Central memory CD8-positive, alpha-beta T cell (primary cell): ENCODE measurements at regions not wholly inside any gene's neighbourhood (a gene's known extent, or its start where the extent isn't known, plus 50 kb on each side); places are given as distances from the start of the nearest gene placed in this dataset.
"Not testable (repeated sequence)": the region's sequence is repeated elsewhere in the genome, so short reads cannot be mapped to it uniquely, and the experiment has no call there.

Source experiments
- ATAC-seq: fragments of 150-1000 bp; cut with Tn5 transposase; replicated peaks from 2 replicates; pipeline ENCODE4 v1.10.0; 2022; ENCODE audit warnings: mild to moderate bottlenecking, moderate FRiP score, moderate number of reproducible peaks; ENCODE audit not compliant: poor library complexity, severe bottlenecking; ENCODE audit errors: extremely low read depth
- DNase-seq, 2 donors: peaks; one replicate each; pipeline ENCODE4 v3.0.0; 2021; ENCODE audit warnings: low spot score in 2 of 2
- H3K27ac Mint-ChIP-seq: one replicate; pipeline ENCODE4 v1.8.0; 2022; ENCODE audit warnings: low read depth, mild to moderate bottlenecking, moderate library complexity, mixed read lengths
- H3K27me3 Mint-ChIP-seq: one replicate; pipeline ENCODE4 v1.8.0; 2022; ENCODE audit warnings: mixed read lengths
- H3K36me3 Mint-ChIP-seq: one replicate; pipeline ENCODE4 v1.8.0; 2022; ENCODE audit warnings: mild to moderate bottlenecking, moderate library complexity, mixed read lengths; ENCODE audit not compliant: insufficient read depth
- H3K4me1 Mint-ChIP-seq: one replicate; pipeline ENCODE4 v1.8.0; 2022; ENCODE audit warnings: mixed read lengths
- H3K4me3 Mint-ChIP-seq: one replicate; pipeline ENCODE4 v1.8.0; 2022; ENCODE audit warnings: mild to moderate bottlenecking, moderate library complexity, mixed read lengths
- H3K9me3 Mint-ChIP-seq: one replicate; pipeline ENCODE4 v1.8.0; 2022; ENCODE audit warnings: mixed read lengths

DNA sequence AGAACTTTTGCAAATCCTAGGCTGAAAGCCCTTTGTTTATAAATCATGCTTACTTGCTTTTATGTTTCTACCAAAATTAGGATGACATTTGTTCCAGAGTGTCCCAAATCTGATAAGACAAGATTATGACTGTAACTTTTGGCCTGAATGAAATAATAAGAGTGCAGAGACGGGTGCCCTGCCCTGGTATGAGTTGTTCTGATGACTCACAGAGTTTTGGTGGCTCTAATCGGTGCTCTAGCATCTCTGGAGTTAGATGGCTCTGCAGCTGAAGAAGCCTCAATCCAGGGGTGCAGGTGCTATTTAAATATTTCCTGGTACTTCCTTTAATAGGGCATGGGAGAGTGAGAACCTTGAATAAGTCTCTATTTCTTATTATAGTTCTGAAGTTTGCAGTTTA lies 102.2 kb upstream of the ELMO1 start:
- Mint-ChIP-seq H3K4me3 (no peak overlapping the region), H3K36me3 (no peaks in the 10 kb centered on the region), H3K27me3 (peaks cover 42% of the 10 kb centered on the region), H3K27ac (no peak overlapping the region), H3K4me1 (no peaks in the 10 kb centered on the region), H3K9me3 (no peaks in the 10 kb centered on the region)
- no peak for DNase-seq
- ATAC-seq, result no peak

DNA sequence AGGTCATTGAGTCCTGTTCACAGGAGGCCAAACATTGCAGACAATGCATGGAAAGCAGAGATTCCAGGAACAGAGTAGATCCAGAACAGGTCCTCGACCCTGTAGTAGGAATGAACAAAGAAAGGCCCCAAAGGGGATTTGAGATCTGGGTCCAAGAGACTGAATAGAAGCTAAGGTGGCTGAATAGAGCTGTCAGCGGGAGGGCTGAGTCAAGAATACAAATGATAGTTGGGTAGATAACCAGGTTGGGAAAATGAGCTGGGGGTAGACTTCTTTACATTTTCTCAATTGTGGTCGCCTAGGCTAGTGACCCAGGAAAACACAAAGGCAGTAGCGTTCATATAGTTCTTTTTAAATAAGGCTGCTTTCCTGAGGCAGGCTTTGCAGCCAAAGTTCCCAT lies 103.4 kb upstream of the ELMO1 start:
- DNase-seq, result no peak
- no peak for ATAC-seq
- Mint-ChIP-seq H3K9me3 (no peaks in the 10 kb centered on the region), H3K27ac (no peak overlapping the region), H3K4me3 (no peak overlapping the region), H3K4me1 (no peaks in the 10 kb centered on the region), H3K27me3 (peaks cover 42% of the 10 kb centered on the region), H3K36me3 (no peaks in the 10 kb centered on the region)

GRCh38 chr7:37552439-37552838 lies 103.8 kb upstream of the ELMO1 start:
- not testable (repeated sequence) for ATAC-seq, H3K4me1 Mint-ChIP-seq, H3K9me3 Mint-ChIP-seq, DNase-seq, H3K4me3 Mint-ChIP-seq, H3K27ac Mint-ChIP-seq, H3K36me3 Mint-ChIP-seq
- peaks cover 42% of the 10 kb centered on the region for H3K27me3 Mint-ChIP-seq

GRCh38 chr7:37555528-37555927 lies 106.9 kb upstream of the ELMO1 start:
- Mint-ChIP-seq H3K27me3 (peaks cover 26% of the 10 kb centered on the region), H3K9me3 (no peaks in the 10 kb centered on the region), H3K36me3 (no peaks in the 10 kb centered on the region), H3K4me1 (peaks cover 5% of the 10 kb centered on the region), H3K27ac (no peak overlapping the region), H3K4me3 (no peak overlapping the region)
- DNase-seq, result no peak
- no peak for ATAC-seq

DNA sequence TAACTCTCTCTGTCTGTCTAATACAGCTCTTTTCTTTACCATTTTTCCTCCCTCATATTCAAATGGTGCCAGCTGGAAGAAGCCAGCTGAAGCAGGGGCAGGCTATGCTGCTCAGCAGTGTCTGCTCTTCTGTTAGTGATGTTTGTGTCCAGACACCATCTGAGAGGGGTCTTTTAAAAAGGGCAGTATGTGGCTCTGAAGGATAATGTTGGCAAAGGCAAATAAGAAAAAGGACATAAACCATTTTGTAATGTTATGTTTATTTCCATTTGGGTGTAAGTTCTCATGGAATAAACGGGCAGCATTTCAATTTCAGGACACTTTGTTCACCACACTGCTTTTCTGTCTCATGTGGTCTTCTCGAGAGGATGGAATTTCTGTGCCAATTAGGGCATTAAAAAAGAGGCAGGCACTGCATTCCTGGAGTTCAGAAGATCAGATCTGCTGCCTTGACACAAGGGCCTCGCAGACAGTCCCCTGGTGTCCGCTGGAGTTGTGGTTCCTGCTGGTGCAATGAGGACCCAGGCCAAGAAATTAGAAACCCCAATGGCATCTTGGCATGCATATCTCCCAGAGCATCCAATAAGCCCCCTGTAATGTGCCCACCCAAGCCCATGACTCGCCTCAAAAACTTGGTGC lies 109.0 kb upstream of the ELMO1 start:
- Mint-ChIP-seq H3K27me3 (peaks cover 16% of the 10 kb centered on the region), H3K4me3 (no peak overlapping the region), H3K9me3 (no peaks in the 10 kb centered on the region), H3K36me3 (no peaks in the 10 kb centered on the region), H3K27ac (no peak overlapping the region), H3K4me1 (peaks cover 5% of the 10 kb centered on the region)
- DNase-seq, result no peak
- no peak for ATAC-seq

GRCh38 chr7:37558320-37559096 lies 109.8 kb upstream of the ELMO1 start:
- Mint-ChIP-seq H3K27ac (no peak overlapping the region), H3K4me3 (no peak overlapping the region), H3K4me1 (peaks cover 5% of the 10 kb centered on the region), H3K36me3 (no peaks in the 10 kb centered on the region), H3K9me3 (no peaks in the 10 kb centered on the region), H3K27me3 (peaks cover 10% of the 10 kb centered on the region)
- no peak for ATAC-seq
- DNase-seq, result no peak

- DNase-seq (no peak), ATAC-seq (no peak)
- peaks cover 70% of the 10 kb centered on the region for H3K27me3 Mint-ChIP-seq
- no peaks in the 10 kb centered on the region for H3K36me3 Mint-ChIP-seq
- H3K27ac Mint-ChIP-seq, result no peak overlapping the region
- H3K4me1 Mint-ChIP-seq, result no peaks in the 10 kb centered on the region
- H3K4me3 Mint-ChIP-seq, result no peak overlapping the region
- no peaks in the 10 kb centered on the region for H3K9me3 Mint-ChIP-seq
These were observed 113.4 kb upstream of the GPR141 start for GRCh38 chr7:37570145-37570544.

DNA sequence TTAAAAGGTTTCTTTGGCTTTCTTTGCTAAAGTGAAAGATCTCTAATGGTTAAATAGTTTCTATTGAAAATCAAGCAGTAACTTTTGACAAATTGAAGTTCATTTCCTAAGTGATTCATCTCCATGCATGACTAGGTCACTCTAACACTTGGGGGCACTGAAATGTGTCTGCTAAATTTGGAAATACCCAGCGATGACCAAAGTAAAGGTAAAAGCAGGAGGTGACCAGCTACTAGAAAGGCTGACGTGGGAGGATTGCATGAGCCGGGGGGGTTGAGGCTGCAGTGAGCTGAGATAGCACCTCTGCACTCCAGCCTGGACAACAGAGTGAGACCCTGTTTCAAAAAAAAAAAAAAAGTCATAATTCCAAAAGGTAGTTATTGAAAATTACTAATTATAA lies 111.8 kb upstream of the GPR141 start:
- no peak for DNase-seq
- Mint-ChIP-seq H3K36me3 (no peaks in the 10 kb centered on the region), H3K27ac (no peak overlapping the region), H3K4me3 (no peak overlapping the region), H3K27me3 (peaks cover 61% of the 10 kb centered on the region), H3K4me1 (no peaks in the 10 kb centered on the region), H3K9me3 (no peaks in the 10 kb centered on the region)
- ATAC-seq, result no peak

DNA sequence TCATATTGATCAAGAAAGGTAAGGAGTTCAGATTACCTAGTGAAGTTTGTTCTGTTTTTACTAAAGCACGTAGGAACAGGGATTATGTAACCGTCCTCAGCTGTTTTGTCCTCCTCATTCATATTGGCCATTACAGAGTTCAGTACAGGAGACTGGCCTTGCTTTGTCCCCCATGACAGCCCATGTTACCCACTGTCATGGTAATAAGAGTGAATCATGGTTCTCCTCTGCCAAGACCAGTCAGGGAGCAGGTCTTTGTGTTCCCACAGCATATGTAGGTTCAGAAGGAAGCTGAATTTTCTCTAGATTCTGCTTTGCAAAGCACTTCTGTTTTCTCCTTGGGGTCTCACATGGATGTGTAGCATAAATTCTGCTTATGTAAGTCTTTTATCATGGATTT lies 106.2 kb upstream of the GPR141 start:
- no peaks in the 10 kb centered on the region for H3K4me1 Mint-ChIP-seq
- no peak overlapping the region for H3K4me3 Mint-ChIP-seq
- DNase-seq (no peak), ATAC-seq (no peak)
- H3K9me3 Mint-ChIP-seq, result no peaks in the 10 kb centered on the region
- no peak overlapping the region for H3K27ac Mint-ChIP-seq
- H3K36me3 Mint-ChIP-seq, result no peaks in the 10 kb centered on the region
- peaks cover 24% of the 10 kb centered on the region for H3K27me3 Mint-ChIP-seq

GRCh38 chr7:37577901-37578300 lies 105.7 kb upstream of the GPR141 start:
- no peaks in the 10 kb centered on the region for H3K9me3 Mint-ChIP-seq
- no peak overlapping the region for H3K4me3 Mint-ChIP-seq
- no peak for ATAC-seq
- no peaks in the 10 kb centered on the region for H3K4me1 Mint-ChIP-seq
- peaks cover 25% of the 10 kb centered on the region for H3K27me3 Mint-ChIP-seq
- no peak overlapping the region for H3K27ac Mint-ChIP-seq
- no peaks in the 10 kb centered on the region for H3K36me3 Mint-ChIP-seq
- no peak for DNase-seq

DNA sequence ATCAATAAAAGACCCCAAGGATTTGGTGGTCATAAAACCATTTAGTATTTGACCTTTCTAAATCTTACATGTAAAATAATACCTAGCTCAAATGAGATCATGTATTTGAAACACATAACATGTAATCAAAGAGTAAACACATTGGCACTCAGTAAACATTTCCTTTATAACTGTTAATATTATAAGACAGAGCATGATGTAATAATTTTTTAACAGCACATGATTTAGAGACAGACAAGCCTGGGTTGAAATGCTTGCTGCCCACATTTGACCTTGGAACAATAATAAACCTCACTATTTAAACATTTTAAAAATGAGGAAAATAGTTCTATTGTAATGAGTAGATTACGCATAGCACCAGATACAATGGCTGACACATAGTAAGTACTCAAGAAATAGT lies 105.2 kb upstream of the GPR141 start:
- H3K4me1 Mint-ChIP-seq, result no peaks in the 10 kb centered on the region
- no peak overlapping the region for H3K4me3 Mint-ChIP-seq
- peaks cover 29% of the 10 kb centered on the region for H3K27me3 Mint-ChIP-seq
- ATAC-seq (no peak), DNase-seq (no peak)
- H3K9me3 Mint-ChIP-seq, result no peaks in the 10 kb centered on the region
- H3K27ac Mint-ChIP-seq, result no peak overlapping the region
- H3K36me3 Mint-ChIP-seq, result no peaks in the 10 kb centered on the region

- no peak for DNase-seq
- Mint-ChIP-seq H3K36me3 (no peaks in the 10 kb centered on the region), H3K9me3 (no peaks in the 10 kb centered on the region), H3K4me3 (no peak overlapping the region), H3K27me3 (peaks cover 35% of the 10 kb centered on the region), H3K4me1 (no peaks in the 10 kb centered on the region), H3K27ac (no peak overlapping the region)
- no peak for ATAC-seq
These were observed 103.2 kb upstream of the GPR141 start for GRCh38 chr7:37580376-37580775.

DNA sequence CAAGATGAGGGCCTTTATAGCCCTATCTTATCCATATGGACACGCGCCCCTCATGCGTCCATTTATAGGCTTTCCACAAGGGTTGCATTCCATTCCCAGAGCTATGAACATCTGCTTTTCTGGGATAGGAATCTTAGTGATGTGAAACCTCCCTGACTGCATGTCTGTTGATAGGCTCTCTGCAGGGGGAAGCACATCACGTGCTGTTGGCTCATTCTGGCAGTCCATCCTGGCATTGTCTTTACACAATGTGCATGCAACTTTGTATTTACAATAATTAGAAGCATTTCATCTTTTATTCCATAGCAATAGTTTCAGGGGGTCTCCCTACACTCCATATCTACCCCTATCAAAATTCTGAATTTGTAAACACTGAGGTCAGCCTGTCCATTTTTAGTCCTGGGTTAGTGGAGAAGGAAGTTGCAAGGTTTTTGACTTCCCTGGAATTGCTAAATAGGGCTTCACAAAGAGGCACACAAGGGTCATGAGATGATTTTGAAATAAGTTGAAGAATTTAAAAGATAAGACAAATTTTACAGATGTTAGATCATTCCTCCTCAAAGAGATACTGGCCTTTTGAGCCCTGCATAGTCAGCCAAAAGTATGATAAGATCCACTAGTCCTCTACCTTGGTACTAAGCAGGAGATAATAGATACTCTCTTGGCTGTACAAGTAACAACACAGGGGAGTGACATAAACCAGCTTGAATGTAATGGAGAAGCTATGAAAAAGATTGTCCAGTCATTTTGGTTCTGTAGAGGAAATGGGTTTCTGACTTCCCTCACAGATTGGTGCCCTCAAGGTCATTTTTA lies 98.7 kb upstream of the GPR141 start:
- H3K27ac Mint-ChIP-seq, H3K36me3 Mint-ChIP-seq, DNase-seq, H3K4me1 Mint-ChIP-seq, H3K9me3 Mint-ChIP-seq, H3K4me3 Mint-ChIP-seq, ATAC-seq: not testable (repeated sequence)
- H3K27me3 Mint-ChIP-seq, result peaks cover 80% of the 10 kb centered on the region
